Liver (tissue), 8 donors: ENCODE measurements at regions not wholly inside any gene's neighbourhood (a gene's known extent, or its start where the extent isn't known, plus 50 kb on each side); places are given as distances from the start of the nearest gene placed in this dataset.

Experiments
- DNase-seq: peaks from one replicate; pipeline ENCODE4 v3.0.0-alpha.2; 2017; ENCODE audit warnings: low spot score
- H3K27ac ChIP-seq, 2 donors: one replicate each; pipeline ENCODE4 v1.7.0; 2013; ENCODE audit warnings: inconsistent platforms in 2 of 2, low read length in 2 of 2, control low read depth in 1 of 2, low read depth in 1 of 2, mild to moderate bottlenecking in 1 of 2
- H3K27me3 ChIP-seq, 4 donors: one replicate each; pipeline versions ENCODE4 v1.6.1 to v1.7.0; 2013; ENCODE audit warnings: low read length in 3 of 4, inconsistent platforms in 1 of 4, mild to moderate bottlenecking in 1 of 4, moderate library complexity in 1 of 4; ENCODE audit not compliant: control insufficient read depth in 4 of 4, insufficient read depth in 4 of 4
- H3K36me3 ChIP-seq, 4 donors: one replicate each; pipeline versions ENCODE4 v1.6.1 to v1.7.0; 2013; ENCODE audit warnings: low read length in 3 of 4, mild to moderate bottlenecking in 3 of 4, low read depth in 1 of 4, moderate library complexity in 1 of 4; ENCODE audit not compliant: control insufficient read depth in 4 of 4, insufficient read depth in 3 of 4
- H3K4me1 ChIP-seq, 4 donors: one replicate each; pipeline versions ENCODE4 v1.6.1 to v1.7.0; 2013; ENCODE audit warnings: low read length in 3 of 4, mild to moderate bottlenecking in 3 of 4, moderate library complexity in 1 of 4; ENCODE audit not compliant: control insufficient read depth in 4 of 4, insufficient read depth in 4 of 4
- H3K4me3 ChIP-seq, 3 donors: one replicate each; pipeline versions ENCODE4 v1.6.1 to v1.7.0; 2013; ENCODE audit warnings: low read length in 3 of 3, control low read depth in 1 of 3, low read depth in 1 of 3, mild to moderate bottlenecking in 1 of 3
- H3K9ac ChIP-seq, 2 donors: one replicate each; pipeline ENCODE4 v1.7.0; 2013; ENCODE audit warnings: low read length in 2 of 2, mild to moderate bottlenecking in 2 of 2, moderate library complexity in 2 of 2, control low read depth in 1 of 2, low read depth in 1 of 2
- H3K9me3 ChIP-seq, 4 donors: one replicate each; pipeline versions ENCODE4 v1.6.1 to v1.7.0; 2013; ENCODE audit warnings: low read length in 3 of 4; ENCODE audit not compliant: control insufficient read depth in 4 of 4
- ATF3 ChIP-seq: IDR thresholded peaks from 2 replicates; pipeline ENCODE4 v1.6.1; 2016; ENCODE audit warnings: antibody characterized with exemption
- CTCF ChIP-seq: fragments of 150-350 bp; IDR thresholded peaks from 2 replicates; pipeline ENCODE4 v1.5.1; 2017; ENCODE audit warnings: improper control_type of control experiment, low read depth, low read length; ENCODE audit not compliant: missing input control
- EGR1 ChIP-seq, 2 donors: IDR thresholded peaks; 2 replicates each; pipeline ENCODE4 v1.6.1; 2016 to 2018; ENCODE audit warnings: antibody characterized with exemption in 2 of 2, low read depth in 2 of 2
- FOXA1 ChIP-seq: IDR thresholded peaks from 2 replicates; pipeline ENCODE4 v1.6.1; 2016; ENCODE audit warnings: antibody characterized with exemption
- FOXA2 ChIP-seq: IDR thresholded peaks from 2 replicates; pipeline ENCODE4 v1.6.1; 2016; ENCODE audit warnings: antibody characterized with exemption
- GABPA ChIP-seq, 2 donors: IDR thresholded peaks in 1 of 2; conservative IDR thresholded peaks in 1 of 2; 2 replicates each; pipeline ENCODE4 v1.6.1; 2016; ENCODE audit warnings: antibody characterized with exemption in 2 of 2, mild to moderate bottlenecking in 1 of 2, moderate library complexity in 1 of 2
- HNF4A ChIP-seq, 2 donors: conservative IDR thresholded peaks; 2 replicates each; pipeline ENCODE4 v1.6.1; 2016; ENCODE audit warnings: antibody characterized with exemption in 2 of 2, mild to moderate bottlenecking in 2 of 2
- JUND ChIP-seq, 2 donors: IDR thresholded peaks; 2 replicates each; pipeline ENCODE4 v1.6.1; 2016; ENCODE audit warnings: antibody characterized with exemption in 2 of 2
- MAX ChIP-seq: IDR thresholded peaks from 2 replicates; pipeline ENCODE4 v1.6.1; 2016; ENCODE audit warnings: antibody characterized with exemption
- NR2F2 ChIP-seq: IDR thresholded peaks from 2 replicates; pipeline ENCODE4 v1.6.1; 2016; ENCODE audit warnings: antibody characterized with exemption
- RAD21 ChIP-seq, 2 donors: IDR thresholded peaks; 2 replicates each; pipeline ENCODE4 v1.6.1; 2016; ENCODE audit warnings: antibody characterized with exemption in 2 of 2, mild to moderate bottlenecking in 2 of 2
- REST ChIP-seq: IDR thresholded peaks from 2 replicates; pipeline ENCODE4 v1.6.1; 2016; ENCODE audit warnings: antibody characterized with exemption, mild to moderate bottlenecking
- RXRA ChIP-seq, 2 donors: IDR thresholded peaks; 2 replicates each; pipeline ENCODE4 v1.6.1; 2017 to 2018; ENCODE audit warnings: antibody characterized with exemption in 2 of 2, mild to moderate bottlenecking in 1 of 2
- SP1 ChIP-seq: IDR thresholded peaks from 2 replicates; pipeline ENCODE4 v1.6.1; 2018; ENCODE audit warnings: antibody characterized with exemption, mild to moderate bottlenecking
- TAF1 ChIP-seq: conservative IDR thresholded peaks from 2 replicates; pipeline ENCODE4 v1.6.1; 2016; ENCODE audit warnings: antibody characterized with exemption, mild to moderate bottlenecking
- YY1 ChIP-seq: IDR thresholded peaks from 2 replicates; pipeline ENCODE4 v1.6.1; 2016; ENCODE audit warnings: antibody characterized with exemption, mild to moderate bottlenecking
- WGBS: extraction: QIAGEN DNeasy Blood & Tissue Kit; methylation state at CpG from one replicate; pipeline ENCODE4 v1.1.7; 2013; 5-methylcytosine and 5-hydroxymethylcytosine counted together
- donor health status: healthy.
- donor health status: healthy.
- donor health status: healthy.
- donor health status: healthy.
- donor health status: healthy.

- H3K9me3 ChIP-seq: no peaks in the 10 kb centered on the region
- no peak overlapping the region for H3K4me3 ChIP-seq
- H3K27me3 ChIP-seq: no peaks in the 10 kb centered on the region
- H3K9ac ChIP-seq: no peak overlapping the region
- DNase-seq: no peak
- 63% methylated on average over 3 of the region's 3 CpGs for WGBS
- no peak overlapping the region for H3K27ac ChIP-seq
- no peak for TF ChIP-seq TAF1
- TF ChIP-seq JUND (IDR thresholded peaks at IDR 0.05): no peak
- TF ChIP-seq YY1: no peak
- TF ChIP-seq HNF4A (conservative IDR thresholded peaks at IDR 0.05): no peak
- TF ChIP-seq NR2F2: no peak
- TF ChIP-seq CTCF: no peak
- TF ChIP-seq ATF3: no peak
- TF ChIP-seq RAD21 (IDR thresholded peaks at IDR 0.05): no peak
- TF ChIP-seq MAX: no peak
- no peak for TF ChIP-seq SP1
- TF ChIP-seq RXRA (IDR thresholded peaks at IDR 0.05): no peak
- TF ChIP-seq FOXA1: no peak
- TF ChIP-seq EGR1 (IDR thresholded peaks at IDR 0.05; ENCODE audit: low read depth in 2 of 2): no peak
- TF ChIP-seq GABPA (IDR thresholded peaks at IDR 0.05 in 1 of 2, conservative IDR thresholded peaks at IDR 0.05 in 1 of 2): no peak
- TF ChIP-seq REST: no peak
- H3K36me3 ChIP-seq: no peaks in the 10 kb centered on the region
- peaks cover 0 to 10% (median 1%) of the 10 kb centered on the region in 4 donors for H3K4me1 ChIP-seq
Observed at GRCh38 chr20:16119909-16120308, 453.3 kb downstream of the KIF16B start.

- no peak overlapping the region for H3K27ac ChIP-seq
- H3K9ac ChIP-seq: no peak overlapping the region
- no peaks in the 10 kb centered on the region for H3K36me3 ChIP-seq
- no peak overlapping the region for H3K4me3 ChIP-seq
- no peaks in the 10 kb centered on the region for H3K4me1 ChIP-seq
- H3K9me3 ChIP-seq: no peaks in the 10 kb centered on the region
- no peak for DNase-seq
- WGBS: 75% methylated on average over 2 of the region's 2 CpGs
- H3K27me3 ChIP-seq: no peaks in the 10 kb centered on the region
- TF ChIP-seq TAF1 (no peak), JUND (IDR thresholded peaks at IDR 0.05) (no peak), YY1 (no peak), HNF4A (conservative IDR thresholded peaks at IDR 0.05) (no peak), ATF3 (no peak), REST (no peak), GABPA (IDR thresholded peaks at IDR 0.05 in 1 of 2, conservative IDR thresholded peaks at IDR 0.05 in 1 of 2) (no peak), RAD21 (IDR thresholded peaks at IDR 0.05) (no peak), EGR1 (IDR thresholded peaks at IDR 0.05; ENCODE audit: low read depth in 2 of 2) (no peak), SP1 (no peak), CTCF (no peak), NR2F2 (no peak), FOXA2 (no peak)
Observed at GRCh38 chr20:16115911-16116552, 457.2 kb downstream of the KIF16B start.
